ENCODE measurements at regions not wholly inside any gene's neighbourhood (a gene's known extent, or its start where the extent isn't known, plus 50 kb on each side); places are given as distances from the start of the nearest gene placed in this dataset.

GRCh38 chr2:155151945-155152344, 453.4 kb downstream of the KCNJ3 start:
- no peak for DNase-seq (ENCODE audit: low spot score)

GRCh38 chr2:155151472-155151871, 453.0 kb downstream of the KCNJ3 start:
- DNase-seq (ENCODE audit: low spot score) = no peak

- no peak for DNase-seq (ENCODE audit: low spot score)
Measured at GRCh38 chr2:155145758-155146229, 447.3 kb downstream of the KCNJ3 start.

GRCh38 chr2:155141418-155141817, 442.9 kb downstream of the KCNJ3 start:
- no peak for DNase-seq (ENCODE audit: low spot score)

GRCh38 chr2:155125585-155126230, 427.2 kb downstream of the KCNJ3 start:
- no peak for DNase-seq (ENCODE audit: low spot score)

DNA sequence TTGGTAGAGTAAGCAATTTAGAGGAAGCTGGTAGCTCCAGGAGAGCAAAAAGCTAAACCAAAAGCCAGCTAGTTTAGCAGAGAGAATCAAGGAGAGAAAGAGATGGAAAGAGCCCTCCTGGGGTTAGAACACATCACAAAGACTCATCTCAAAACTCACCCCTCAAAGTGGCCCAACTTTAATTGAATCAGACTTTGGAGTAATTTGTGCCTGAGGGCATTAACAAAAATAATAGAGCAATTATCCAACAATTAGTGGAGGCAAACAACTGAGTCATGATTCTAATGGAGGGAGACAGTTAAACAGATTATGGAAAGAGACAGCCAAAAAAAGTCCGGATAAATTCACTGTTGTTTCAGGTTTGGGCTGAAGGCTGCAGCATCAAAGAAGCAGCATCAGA, 417.4 kb downstream of the KCNJ3 start:
- DNase-seq (ENCODE audit: low spot score) = no peak

DNA sequence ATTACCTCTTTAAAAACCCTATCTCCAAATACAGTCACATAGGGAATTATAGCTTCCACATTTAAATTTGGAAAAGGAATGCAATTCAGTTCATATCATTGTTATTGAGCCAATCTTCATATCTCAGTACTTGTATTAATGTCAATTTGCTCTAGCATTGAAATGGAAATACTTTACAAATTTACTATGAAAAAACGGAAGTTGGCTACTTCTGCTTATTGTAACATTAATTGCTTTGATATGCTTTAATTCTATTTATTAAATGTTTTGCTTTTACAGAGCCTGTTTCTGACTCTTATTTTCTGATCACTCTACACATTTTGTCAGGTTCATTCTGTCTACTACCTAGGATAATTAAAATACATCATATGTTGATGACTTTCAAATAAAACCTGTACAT, 412.6 kb downstream of the KCNJ3 start:
- no peak for DNase-seq (ENCODE audit: low spot score)

GRCh38 chr2:155109527-155109926, 411.0 kb downstream of the KCNJ3 start:
- no peak for DNase-seq (ENCODE audit: low spot score)

DNA sequence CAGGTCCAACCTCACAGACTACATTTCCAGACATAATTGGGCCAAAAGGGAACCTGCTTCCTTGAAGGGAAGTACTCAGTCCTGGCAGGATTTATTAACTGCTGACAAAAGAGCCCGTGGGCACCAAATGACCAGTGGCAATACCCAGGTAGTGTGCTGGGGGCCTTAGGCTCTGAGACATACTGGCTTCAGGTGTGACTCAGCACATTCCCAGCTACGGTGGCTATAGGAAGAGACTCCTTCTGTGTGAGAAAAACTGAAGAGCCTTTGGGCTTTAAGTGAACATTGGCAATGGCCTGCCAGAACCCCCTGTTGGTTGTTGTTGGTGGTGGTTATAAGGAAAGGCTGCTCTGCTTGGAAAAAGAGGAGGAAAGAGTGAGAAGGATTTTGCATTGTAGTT, 401.8 kb downstream of the KCNJ3 start:
- DNase-seq (ENCODE audit: low spot score) = no peak

- DNase-seq (ENCODE audit: low spot score) = no peak
Measured at GRCh38 chr2:155099784-155100183, 401.3 kb downstream of the KCNJ3 start.

GRCh38 chr2:155095613-155096012, 397.1 kb downstream of the KCNJ3 start:
- DNase-seq (ENCODE audit: low spot score) = no peak

DNA sequence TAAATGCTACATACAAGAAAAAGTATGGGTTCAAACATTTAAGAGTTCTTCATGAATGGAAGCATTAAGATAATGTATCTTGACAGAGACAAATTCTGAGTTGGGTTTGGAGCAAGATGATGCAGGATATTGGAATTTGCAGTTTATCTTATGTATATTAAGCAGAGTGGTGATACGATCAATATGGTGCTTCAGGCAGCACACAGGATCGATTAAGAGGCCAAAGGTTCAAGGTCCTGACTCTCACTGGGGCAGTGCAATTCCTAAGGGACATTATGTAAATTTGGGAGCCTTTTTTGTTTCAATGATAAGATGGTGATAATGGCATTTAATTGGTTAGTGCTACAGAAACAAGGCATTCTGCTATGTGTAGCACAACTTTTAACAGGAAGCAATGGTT, 381.9 kb downstream of the KCNJ3 start:
- DNase-seq (ENCODE audit: low spot score) = no peak

GRCh38 chr2:155070489-155070888, 372.0 kb downstream of the KCNJ3 start:
- DNase-seq (ENCODE audit: low spot score) = no peak

DNA sequence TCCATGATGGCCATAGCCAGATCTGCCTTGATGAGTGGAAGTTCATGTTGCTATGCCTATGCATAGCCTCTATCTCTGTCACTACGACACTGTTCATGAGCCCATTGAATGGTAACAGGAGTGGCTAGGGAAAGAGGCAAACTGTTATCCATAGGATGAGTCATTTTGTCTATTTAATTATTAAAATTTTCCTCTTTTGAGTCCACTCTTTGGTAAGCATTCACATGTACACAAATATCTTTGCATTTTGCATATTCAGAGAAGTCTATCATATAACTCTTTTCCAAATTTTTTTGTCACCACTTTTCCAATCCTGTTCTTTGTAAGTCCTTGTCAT, 364.4 kb downstream of the KCNJ3 start:
- no peak for DNase-seq (ENCODE audit: low spot score)

DNA sequence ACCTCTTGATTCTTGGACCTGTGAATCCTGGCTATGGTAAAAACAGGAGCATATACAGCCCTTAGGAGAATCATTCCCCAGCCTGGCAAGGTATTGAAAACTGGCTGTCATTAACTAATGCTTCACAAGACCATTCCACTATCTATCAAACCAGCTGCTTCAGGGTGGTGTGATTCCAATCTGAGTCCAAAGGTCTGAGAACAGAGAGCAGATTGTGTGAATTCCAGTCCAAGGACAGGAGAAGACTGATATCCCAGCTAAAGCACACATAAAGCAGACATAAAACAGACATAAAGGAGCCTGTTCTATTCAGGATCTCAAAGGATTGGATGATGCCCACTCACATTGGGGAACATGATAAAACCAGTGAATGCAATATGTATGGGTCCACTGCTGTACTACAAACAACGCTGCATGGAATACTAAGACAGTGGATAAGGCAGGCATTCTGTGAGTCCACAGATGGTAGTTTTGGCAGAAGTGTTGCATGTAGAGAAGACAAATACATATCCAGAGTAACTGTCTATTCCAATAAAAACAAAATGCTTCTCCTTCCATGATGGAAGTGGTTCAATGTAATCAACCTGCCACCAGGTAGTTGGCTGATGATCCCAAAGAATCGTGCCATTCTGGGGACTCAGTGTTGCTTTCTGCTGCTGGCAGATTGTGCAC, 363.9 kb downstream of the KCNJ3 start:
- DNase-seq (ENCODE audit: low spot score) = no peak

DNA sequence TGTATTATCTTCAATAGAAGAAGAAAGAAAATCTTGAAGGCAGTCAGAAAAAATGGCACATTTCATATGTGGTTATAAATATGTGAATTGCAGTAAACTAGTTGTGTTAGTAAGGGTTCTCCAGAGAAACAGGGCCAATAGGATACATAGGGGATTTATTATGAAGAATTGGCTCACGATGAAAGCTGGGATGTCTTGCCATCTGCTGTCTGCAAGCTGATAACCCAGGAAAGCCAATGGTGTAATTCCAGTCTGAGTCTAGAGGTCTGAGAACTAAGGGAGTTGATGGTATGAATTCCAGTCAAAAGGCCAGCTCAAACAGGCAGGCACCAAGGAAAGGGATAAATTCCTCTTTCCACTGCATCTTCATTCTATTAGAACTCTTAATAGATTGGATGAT, 362.4 kb downstream of the KCNJ3 start:
- DNase-seq (ENCODE audit: low spot score) = no peak

DNA sequence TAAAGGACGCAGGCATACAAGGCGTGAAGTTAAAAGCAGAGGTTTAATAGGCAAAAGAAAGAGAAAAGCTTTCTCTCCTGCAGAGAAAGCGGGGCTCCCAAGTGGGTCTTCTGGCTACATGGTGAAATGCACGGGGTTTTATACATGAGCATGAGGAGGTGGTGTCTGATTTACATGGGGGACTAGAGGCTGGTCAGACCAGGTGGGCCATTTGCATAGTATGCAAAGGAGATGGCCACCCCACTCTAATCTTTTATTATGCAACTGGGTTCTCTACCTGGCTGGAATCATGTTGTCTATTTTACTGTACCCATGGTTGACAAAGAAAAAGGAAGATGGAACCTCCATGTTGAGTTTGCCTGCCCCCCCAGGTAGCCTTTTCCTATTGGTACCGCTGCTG, 356.2 kb downstream of the KCNJ3 start:
- no peak for DNase-seq (ENCODE audit: low spot score)

DNA sequence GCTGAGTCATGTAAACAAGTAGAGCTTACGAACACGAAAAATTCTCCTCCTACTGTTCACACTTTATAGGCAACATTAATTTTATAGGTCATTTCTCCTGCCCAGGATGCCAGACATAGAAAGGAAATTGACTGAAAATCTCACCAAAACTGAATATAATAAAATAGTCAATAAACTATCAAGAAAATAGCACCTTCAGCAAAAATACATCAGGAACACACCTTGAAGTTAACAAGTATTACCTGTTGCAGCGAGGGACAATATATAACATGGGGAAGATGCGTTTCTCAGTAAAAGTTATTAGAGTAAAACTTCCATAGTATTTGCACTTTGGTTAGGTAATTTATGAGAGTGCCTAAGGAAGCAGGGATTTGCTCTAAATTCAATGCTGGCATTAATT, 344.6 kb downstream of the KCNJ3 start:
- DNase-seq (ENCODE audit: low spot score) = no peak

- no peak for DNase-seq (ENCODE audit: low spot score)
Measured at GRCh38 chr2:155035308-155035707, 336.8 kb downstream of the KCNJ3 start.

DNA sequence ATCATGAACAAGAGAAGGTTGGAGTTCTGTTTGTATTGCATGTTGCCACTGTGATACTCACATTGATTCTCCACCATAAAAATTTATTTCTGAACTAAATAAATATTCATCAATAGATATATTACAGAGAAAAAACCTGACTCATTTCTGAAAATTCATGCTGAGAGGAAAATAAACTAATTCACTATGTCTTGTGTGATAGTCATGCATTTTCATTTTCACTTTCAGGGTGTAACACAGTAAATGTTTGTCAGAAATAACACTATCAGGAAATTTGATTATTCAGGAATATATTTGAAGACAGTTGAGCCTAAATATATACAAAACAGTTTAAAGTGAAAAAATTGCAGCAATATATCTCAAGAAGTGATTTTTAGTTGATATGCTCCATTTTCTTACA, 335.2 kb downstream of the KCNJ3 start:
- no peak for DNase-seq (ENCODE audit: low spot score)

- no peak for DNase-seq (ENCODE audit: low spot score)
Measured at GRCh38 chr2:155030296-155030695, 331.8 kb downstream of the KCNJ3 start.

GRCh38 chr2:155026651-155027174, 328.2 kb downstream of the KCNJ3 start:
- no peak for DNase-seq (ENCODE audit: low spot score)

- DNase-seq (ENCODE audit: low spot score) = no peak
Measured at GRCh38 chr2:155023674-155024073, 325.2 kb downstream of the KCNJ3 start.

- no peak for DNase-seq (ENCODE audit: low spot score)
Measured at GRCh38 chr2:155022531-155022930, 324.0 kb downstream of the KCNJ3 start.
